Lower leg skin (tissue), 4 donors: ENCODE measurements at regions not wholly inside any gene's neighbourhood (a gene's known extent, or its start where the extent isn't known, plus 50 kb on each side); places are given as distances from the start of the nearest gene placed in this dataset.
"Not testable (repeated sequence)": the region's sequence is repeated elsewhere in the genome, so short reads cannot be mapped to it uniquely, and the experiment has no call there.

ENCODE experiments used
- DNase-seq, 2 donors: peaks; one replicate each; pipeline ENCODE4 v3.0.0-alpha.2; 2019; ENCODE audit warnings: low spot score in 2 of 2
- H3K4me3 ChIP-seq: fragments of 200-600 bp; sonication (generic); 2 replicates; pipeline ENCODE4 v1.5.1; 2017; ENCODE audit warnings: mild to moderate bottlenecking, low read depth; ENCODE audit not compliant: poor library complexity, severe bottlenecking
- CTCF ChIP-seq, 3 donors: fragments of 450-650 bp; IDR thresholded peaks; one replicate each; pipeline ENCODE4 v1.5.1; 2016; ENCODE audit warnings: antibody characterized with exemption in 3 of 3, mild to moderate bottlenecking in 3 of 3, moderate library complexity in 2 of 3
- POLR2A ChIP-seq, 2 donors: fragments of 450-650 bp; IDR thresholded peaks; one replicate each; pipeline ENCODE4 v1.6.1; 2016 to 2017; ENCODE audit warnings: antibody characterized with exemption in 2 of 2, mild to moderate bottlenecking in 1 of 2, moderate library complexity in 1 of 2
- WGBS, 2 donors: methylation state at CpG; one replicate each; pipeline ENCODE4 v1.1.5; 2018; 5-methylcytosine and 5-hydroxymethylcytosine counted together
- intact Hi-C: fragments of 100-400 bp; cut with DNase I; formaldehyde crosslinking; loops from one replicate; pipeline ENCODE4 v1.15.0; 2023; ENCODE audit warnings: low total_unique reads

- TF ChIP-seq POLR2A (IDR thresholded peaks at IDR 0.05): no peak
- TF ChIP-seq CTCF (IDR thresholded peaks at IDR 0.05): no peak
- intact Hi-C loops: no loop called here
- WGBS, 2 donors: 53 to 58% methylated on average over 9 of the region's 9 CpGs
- no peak for DNase-seq
- H3K4me3 ChIP-seq: no peak overlapping the region
Observed at GRCh38 chr1:10920063-10920626, 92.3 kb upstream of the TARDBP start.

DNA sequence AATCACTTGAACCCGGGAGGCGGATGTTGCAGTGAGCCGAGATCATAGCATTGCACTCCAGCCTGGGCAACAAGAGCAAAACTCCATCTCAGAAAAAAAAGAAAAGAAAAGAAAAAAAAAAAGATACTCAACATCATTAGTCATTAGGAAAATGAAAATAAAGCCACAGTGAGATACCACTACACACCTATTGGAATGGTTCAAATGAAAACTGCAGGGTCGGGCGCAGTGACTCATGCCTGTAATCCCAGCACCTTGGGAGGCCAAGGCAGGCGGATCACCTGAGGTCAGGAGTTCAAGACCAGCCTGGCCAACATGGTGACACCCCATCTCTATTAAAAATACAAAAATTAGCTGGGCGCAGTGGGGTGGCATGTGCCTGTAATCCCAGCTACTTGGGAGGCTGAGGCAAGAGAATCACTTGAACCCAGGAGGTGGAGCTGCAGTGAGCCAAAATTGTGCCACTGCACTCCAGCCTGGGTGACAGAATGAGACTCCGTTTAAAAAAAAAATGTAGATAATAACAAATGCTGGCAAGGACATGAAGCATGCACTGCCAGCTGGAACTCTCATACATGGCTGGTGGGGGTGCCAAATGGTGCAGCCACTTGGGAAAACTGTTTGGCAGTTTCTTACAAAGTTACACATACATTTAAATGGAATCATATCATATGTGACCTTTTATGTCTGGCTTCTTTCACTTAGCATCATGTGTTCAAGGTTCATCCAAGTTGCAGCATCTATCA lies 90.0 kb upstream of the TARDBP start:
- intact Hi-C loops, H3K4me3 ChIP-seq, DNase-seq: not testable (repeated sequence)
- 64 to 70% methylated on average over 8 of the region's 8 CpGs for WGBS, 2 donors

- WGBS, 2 donors: 91 to 96% methylated on average over 4 of the region's 4 CpGs
- TF ChIP-seq POLR2A (IDR thresholded peaks at IDR 0.05) (no peak), CTCF (IDR thresholded peaks at IDR 0.05) (no peak)
- no peak overlapping the region for H3K4me3 ChIP-seq
- no peak for DNase-seq
- intact Hi-C loops: no loop called here
Observed at GRCh38 chr1:10924030-10924429, 88.4 kb upstream of the TARDBP start.

- H3K4me3 ChIP-seq: no peak overlapping the region
- no peak for DNase-seq
- intact Hi-C loops: no loop called here
- 87 to 90% methylated on average over 4 of the region's 4 CpGs for WGBS, 2 donors
- TF ChIP-seq POLR2A (IDR thresholded peaks at IDR 0.05): no peak
- TF ChIP-seq CTCF (IDR thresholded peaks at IDR 0.05): no peak
Observed at GRCh38 chr1:10928654-10929053, 83.8 kb upstream of the TARDBP start.

DNA sequence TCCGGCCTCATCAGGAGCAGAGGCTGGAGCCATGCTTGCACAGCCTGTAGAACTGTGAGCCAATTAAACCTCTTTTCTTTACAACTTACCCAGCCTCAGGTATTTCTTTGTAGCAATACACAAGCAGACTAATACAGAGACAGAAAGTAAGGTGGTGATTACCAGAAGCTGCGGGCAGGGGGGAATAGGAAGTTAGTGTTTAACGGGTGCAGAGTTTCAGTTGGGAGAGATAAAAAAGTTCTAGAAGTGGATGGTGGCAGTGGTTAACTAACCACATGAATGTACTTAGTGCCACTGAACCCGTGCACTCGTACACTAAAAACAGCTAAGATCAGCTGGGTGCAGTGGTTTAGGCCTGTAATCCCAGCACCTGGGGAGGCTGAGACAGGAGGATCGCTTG lies 80.4 kb upstream of the TARDBP start:
- TF ChIP-seq CTCF (IDR thresholded peaks at IDR 0.05) (no peak), POLR2A (IDR thresholded peaks at IDR 0.05) (no peak)
- no peak for DNase-seq
- WGBS, 2 donors: 77 to 84% methylated on average over 6 of the region's 6 CpGs
- H3K4me3 ChIP-seq: no peak overlapping the region
- intact Hi-C loops: no loop called here

GRCh38 chr1:10934150-10934818 lies 78.2 kb upstream of the TARDBP start:
- no peak overlapping the region for H3K4me3 ChIP-seq
- no peak for TF ChIP-seq POLR2A (IDR thresholded peaks at IDR 0.05)
- TF ChIP-seq CTCF (IDR thresholded peaks at IDR 0.05): no peak
- no peak for DNase-seq
- intact Hi-C loops: no loop called here
- WGBS, 2 donors: 41% methylated on average over 11 to 12 of the region's 12 CpGs
